COLO829 (cell line): ENCODE measurements at regions not wholly inside any gene's neighbourhood (a gene's known extent, or its start where the extent isn't known, plus 50 kb on each side); places are given as distances from the start of the nearest gene placed in this dataset.

Experiments
- DNase-seq: peaks from one replicate; pipeline ENCODE4 v3.0.0; 2012; ENCODE audit warnings: low spot score

DNA sequence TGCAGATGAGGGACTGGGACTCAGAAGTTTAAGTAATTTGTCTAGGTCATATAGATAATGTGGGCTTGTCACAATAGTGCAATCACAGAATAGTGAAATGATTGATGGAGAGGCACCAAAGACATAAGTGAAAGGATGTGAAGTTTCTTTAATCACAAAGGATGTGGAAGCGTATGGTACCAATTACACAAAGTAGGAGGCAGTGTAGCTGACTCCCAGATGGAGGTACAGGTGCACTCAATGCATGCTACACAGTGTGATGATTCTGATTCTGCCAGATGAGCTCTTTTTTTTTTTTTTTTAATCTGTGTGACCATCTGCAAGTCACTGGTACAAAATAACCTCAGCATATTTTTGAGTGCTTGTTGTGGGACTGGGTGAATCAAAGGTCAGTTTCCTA, 411.3 kb downstream of the SPRY1 start:
- no peak for DNase-seq

DNA sequence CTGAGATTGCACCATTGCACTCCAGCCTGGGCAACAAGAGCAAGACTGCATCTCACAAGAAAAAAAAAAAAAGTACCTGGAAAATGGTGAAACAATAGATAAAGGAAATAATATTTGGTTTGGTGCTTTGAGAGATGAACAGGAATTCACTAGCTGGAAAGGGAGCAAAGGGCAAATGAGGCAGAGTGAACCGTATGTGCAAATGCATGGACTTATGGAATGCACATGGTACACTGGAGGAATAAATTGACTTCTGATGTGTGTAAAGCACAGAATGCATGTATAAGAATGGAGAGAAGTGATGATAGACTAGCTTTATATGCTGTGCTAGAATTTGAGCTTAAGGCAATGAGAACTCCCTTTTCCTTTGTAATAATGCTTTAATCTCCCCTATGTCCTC, 413.3 kb downstream of the SPRY1 start:
- DNase-seq: no peak

DNA sequence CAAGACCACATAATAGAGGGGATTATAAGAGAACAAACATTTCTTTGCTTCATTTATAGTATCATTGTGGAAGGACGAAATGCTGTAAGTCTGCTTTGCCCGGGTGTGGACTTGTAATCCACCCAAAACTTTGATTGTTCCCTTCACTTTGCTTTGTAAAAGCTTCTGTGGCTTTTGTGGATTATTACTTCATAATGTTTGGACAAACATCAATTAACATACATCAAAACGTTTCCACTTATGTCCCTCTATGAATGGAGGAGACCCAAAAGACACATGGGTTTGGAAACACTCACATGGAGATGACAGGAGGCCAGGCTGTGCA, 415.4 kb downstream of the SPRY1 start:
- DNase-seq: no peak

GRCh38 chr4:123813901-123814300, 417.3 kb downstream of the SPRY1 start:
- no peak for DNase-seq

GRCh38 chr4:123816462-123816861, 419.9 kb downstream of the SPRY1 start:
- no peak for DNase-seq

DNA sequence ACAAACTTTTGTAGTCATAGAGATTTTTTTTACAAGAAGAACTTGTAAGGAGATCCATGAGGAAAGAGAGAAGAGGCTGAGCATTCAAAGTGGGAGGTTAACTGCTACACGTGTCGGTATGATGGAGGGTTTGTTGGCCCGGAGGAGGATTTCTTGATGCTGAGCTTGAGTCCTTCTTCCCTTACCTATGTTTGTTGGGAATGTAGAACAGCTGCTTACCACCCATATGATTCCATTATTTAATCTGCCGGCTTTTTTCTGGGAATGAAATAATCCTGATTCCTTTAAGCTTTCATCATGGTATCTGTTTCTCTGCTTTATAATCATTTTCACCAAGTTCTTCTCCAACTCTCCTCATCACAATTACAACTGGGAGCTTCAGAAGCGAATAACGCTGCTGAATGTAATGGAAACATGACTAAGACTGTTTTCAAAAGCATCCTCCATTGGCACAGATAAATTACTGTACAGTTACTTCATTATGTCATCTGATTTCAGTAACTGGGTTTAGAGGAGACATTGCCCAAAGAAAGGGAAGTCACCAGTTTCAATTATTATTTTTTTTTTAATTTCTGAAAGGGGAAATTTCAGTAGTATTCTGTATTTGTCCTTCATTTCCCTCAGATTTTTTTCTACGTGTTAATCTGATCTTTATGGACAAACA, 420.6 kb downstream of the SPRY1 start:
- no peak for DNase-seq

DNA sequence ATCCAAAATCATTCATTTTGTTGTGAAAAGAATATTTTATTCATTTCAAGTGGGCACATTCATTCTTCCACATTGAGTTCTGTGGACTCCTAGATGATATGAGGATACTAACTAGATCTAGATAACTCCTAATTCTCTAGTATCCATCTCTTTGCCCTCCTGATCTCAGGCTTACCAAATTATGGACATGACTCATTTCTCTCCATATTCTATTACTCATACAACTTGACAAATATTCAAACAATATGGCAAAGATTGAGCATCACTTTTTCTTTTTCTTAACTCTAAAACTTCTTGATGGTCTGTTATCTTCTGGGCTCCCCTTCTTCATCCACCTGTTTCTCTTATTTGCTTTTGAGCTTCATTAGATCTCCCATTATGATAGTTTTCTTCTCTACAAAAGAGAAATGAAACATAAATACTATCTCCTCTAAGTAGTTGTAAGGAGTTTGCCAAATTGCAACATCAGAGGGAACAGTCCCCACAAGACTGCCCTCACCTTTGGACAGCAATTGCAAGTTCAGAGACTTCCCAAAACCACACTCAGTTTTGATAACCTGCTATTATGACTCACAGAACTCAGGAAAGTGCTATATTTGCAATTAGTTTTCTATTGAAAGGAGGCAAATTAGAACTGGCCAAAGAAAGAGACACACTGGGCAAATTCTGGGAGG, 422.9 kb downstream of the SPRY1 start:
- no peak for DNase-seq

DNA sequence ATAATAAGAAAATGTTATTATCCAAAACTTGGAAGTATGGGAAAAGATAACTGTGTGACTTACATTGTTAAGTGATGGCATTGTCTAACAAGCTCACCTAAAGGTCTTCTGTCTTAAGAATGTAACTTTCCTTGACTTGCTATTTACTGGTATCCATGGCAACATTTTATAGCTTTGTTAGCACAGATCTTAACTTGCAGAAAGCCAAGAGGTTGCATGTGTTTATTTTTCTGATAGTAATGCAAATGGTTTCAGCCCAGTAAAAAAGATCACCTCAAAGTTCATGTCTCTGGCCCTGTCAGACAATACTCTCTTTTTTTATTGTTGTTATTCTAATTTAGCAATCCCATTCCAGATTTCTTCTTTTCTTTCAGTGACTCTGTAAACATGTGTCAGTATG, 425.3 kb downstream of the SPRY1 start:
- no peak for DNase-seq

GRCh38 chr4:123822353-123822752, 425.8 kb downstream of the SPRY1 start:
- DNase-seq: no peak

DNA sequence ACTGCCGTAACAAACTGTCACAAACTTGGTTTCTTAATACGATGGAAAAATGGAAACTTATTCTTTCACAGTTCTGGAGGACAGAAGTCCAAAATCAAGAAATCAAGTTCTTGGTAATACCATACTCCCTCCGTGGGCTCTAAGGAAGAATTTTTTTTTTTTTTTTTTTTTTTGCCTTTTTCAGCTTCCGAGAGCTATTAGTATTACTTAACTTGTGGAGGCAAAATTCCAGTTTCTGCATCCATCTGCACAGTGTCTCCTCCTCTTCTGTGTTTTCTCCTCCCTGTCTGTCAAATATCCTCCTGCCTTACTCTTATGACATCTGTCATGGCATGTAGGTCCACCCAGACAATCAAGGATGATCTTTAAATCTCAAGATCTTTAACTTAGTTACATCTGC, 426.6 kb downstream of the SPRY1 start:
- DNase-seq: no peak

DNA sequence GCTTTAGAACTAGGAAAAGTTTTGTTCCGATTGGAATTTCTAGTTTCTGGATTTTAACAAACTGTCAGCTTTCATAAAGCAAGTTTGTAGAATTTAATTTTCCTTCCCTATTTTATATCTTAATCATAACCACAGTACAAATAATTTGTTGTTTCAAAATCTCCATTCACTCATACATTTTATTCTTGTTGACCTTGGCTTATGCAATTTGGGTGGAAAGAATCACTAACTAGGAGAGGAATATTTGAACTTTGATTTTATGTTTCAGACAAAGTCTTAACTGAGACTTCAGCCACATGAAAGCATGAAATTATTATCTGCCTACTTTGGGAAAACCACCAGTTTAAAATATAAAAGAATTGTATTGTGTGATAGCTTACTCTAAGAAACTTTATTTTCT, 427.9 kb downstream of the SPRY1 start:
- no peak for DNase-seq

DNA sequence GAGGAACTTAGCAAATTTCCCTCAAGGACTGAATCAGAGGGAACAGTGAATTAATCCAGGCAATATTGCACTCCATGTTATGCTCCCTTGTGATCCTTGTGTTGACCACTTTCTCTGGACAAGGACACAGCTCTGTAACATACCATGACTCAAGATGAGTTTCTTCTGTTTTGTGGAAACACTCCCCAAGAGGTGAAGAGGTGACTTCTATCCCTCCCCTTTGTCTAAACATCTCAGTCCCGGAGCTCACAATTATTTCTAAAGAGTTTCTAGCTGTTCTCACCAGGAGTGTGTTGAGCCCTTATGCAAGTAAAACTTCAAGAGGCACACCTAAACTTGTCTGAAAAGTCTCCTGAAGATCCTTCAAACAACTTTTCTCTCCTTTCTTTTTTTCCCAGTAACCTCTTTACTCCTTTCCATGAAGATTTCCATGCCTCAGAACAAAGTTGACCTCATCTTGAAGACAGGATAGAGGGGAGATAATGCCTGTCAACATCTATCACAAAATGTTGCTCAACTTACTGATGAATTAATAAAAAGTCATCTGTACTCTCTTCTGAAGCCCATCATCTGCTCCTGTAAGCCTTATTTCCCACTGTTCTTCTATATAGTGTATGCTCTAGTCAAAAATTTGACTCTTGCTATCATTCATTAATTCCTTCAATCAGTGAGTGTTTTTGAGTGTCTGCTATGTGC, 429.1 kb downstream of the SPRY1 start:
- no peak for DNase-seq

DNA sequence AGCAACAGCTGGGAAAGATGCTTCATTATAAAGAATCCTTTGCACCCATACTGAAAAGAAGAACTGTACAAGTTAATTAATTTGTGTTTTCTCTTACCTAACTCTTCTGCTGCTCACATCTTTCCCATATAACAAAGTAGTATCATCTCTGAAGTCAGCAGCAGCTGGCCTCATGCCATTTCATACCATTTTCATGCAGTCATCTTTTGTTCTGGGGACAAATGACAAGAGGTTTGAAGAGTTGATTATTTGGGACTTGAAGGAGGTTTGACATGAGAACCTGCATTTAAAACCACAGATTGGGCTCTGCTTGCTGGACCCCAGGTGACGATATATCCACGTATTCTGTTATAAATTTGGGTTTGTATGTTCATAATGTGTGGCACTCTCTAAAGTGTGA, 430.3 kb downstream of the SPRY1 start:
- no peak for DNase-seq

GRCh38 chr4:123827511-123827910, 430.9 kb downstream of the SPRY1 start:
- DNase-seq: no peak

DNA sequence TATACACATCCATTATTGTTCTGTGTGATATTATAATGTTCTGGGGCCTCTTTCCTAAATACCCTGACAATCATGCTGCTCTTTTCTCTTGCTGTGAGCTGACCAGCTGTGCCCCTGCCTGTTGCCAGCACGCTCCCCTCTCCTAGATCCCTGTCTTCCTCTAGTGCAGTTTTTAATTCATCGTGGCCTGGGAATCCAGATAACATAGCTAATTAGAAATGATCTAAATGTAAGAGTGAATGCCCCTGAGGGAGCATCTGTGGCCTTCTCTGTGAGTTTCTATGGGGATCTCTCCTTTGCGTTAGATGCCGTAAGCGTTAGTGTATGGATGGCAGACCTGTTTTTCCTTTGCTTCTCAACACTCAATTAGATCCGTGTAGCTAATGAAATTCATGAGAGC, 434.3 kb downstream of the SPRY1 start:
- DNase-seq: no peak

DNA sequence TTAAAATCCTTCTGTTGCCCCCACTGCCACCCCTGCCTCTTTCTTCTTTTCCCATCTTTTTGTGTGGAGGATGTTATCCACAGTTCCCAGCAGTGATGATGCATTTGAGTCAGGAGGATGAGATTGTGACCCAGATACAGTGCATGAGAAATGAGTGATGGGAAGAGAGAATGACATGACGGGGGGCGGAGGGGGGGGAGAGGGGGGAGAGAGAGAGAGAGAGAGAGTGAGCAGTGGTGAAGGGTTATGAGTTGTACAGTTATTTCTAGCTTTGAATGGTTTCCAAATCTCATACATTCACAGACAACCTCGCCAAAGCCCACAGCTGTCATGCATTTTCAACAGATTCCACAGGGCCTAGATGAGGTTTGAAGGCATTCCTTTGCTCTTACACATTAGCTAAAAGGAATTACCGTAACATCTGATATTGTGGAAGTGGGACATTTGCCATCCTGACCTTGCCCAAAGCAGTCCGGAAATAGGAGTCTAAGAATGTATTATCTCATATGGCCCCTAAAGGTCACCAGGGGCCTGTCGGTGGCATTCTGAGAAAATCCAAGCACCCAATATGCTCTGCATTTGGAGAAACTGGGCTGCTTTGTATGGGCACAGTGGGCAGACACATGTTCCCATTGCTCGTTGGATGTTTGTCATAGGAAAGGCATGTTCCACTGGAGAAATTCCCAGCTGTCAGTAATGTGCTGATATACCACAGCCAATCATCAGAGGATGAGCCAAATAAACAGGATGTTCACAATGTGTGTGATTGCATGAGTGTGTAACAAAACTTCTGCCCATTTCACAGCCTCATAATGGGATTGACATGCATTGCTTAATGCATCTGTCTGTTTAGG, 435.8 kb downstream of the SPRY1 start:
- peak; percentile 83 for DNase-seq

- no peak for DNase-seq
Observed at GRCh38 chr4:123833171-123833643, 436.6 kb downstream of the SPRY1 start.

DNA sequence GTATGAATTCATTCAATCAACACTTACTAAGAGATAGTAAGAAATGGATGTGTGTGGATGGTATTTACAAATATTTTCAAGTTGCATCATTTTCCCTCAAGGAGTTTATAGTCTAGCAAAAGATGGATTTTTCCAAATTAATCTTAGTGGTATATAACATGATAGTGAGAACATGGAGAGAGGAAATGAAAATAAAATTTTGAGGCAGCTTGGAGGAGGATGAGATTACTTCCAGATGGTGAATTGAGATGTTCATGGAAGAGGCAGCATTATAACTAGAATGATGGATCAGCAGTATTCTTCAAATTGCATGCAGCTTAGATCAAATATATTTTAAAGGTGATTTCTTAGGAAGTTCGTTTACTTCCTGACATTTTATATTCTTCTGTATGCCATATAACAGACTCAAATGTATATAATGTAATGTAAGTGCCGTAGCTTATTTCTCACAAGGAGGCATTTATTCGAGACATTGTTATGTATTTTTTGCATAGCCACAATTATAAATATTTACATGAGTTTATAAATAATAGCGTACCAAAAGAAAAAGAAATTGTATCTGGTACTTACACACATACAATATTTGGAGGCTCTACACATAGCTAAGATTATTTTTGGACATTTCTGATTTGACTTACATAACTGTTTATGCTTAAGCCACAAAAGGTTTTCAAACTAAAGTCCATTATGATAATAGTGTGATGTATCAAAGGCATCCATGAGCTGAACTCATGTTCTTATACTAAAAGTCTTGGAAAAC, 439.4 kb downstream of the SPRY1 start:
- DNase-seq: no peak

- no peak for DNase-seq
Observed at GRCh38 chr4:123836851-123837595, 440.4 kb downstream of the SPRY1 start.

DNA sequence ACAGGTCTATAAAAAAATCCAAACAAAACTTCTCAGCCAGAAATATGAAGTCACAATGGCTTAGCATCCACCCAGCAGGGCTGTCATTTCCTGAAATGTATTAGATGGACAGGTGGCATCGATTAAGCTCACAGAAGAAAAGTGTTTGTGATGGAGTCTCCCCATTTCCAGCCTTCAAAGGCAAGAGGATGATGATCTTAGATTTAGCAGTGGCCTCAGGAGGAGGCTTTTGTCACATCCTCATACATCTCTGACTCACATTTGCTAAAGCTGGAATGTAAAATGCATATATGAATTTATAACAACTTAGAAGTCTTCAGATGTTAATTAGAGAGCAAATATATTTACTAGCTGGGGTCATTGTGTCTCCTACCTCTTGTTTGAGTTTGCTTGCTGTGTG, 441.9 kb downstream of the SPRY1 start:
- no peak for DNase-seq

- no peak for DNase-seq
Observed at GRCh38 chr4:123840197-123840596, 443.6 kb downstream of the SPRY1 start.
